ENCODE measurements at regions not wholly inside any gene's neighbourhood (a gene's known extent, or its start where the extent isn't known, plus 50 kb on each side); places are given as distances from the start of the nearest gene placed in this dataset.

GRCh38 chr4:111400741-111401140 is 744.5 kb upstream of the FAM241A start:
- no peak overlapping the region for H3K27ac Mint-ChIP-seq (ENCODE audit: unreplicated experiment)
- H3K36me3 Mint-ChIP-seq (ENCODE audit: low read depth), result no peaks in the 10 kb centered on the region
- no peaks in the 10 kb centered on the region for H3K9me3 Mint-ChIP-seq (ENCODE audit: low read depth)
- no peak for DNase-seq (ENCODE audit: low spot score)
- H3K27me3 Mint-ChIP-seq (ENCODE audit: low read depth), result no peaks in the 10 kb centered on the region
- H3K4me3 Mint-ChIP-seq (ENCODE audit: unreplicated experiment), result no peak overlapping the region
- TF ChIP-seq, protein P1, sequence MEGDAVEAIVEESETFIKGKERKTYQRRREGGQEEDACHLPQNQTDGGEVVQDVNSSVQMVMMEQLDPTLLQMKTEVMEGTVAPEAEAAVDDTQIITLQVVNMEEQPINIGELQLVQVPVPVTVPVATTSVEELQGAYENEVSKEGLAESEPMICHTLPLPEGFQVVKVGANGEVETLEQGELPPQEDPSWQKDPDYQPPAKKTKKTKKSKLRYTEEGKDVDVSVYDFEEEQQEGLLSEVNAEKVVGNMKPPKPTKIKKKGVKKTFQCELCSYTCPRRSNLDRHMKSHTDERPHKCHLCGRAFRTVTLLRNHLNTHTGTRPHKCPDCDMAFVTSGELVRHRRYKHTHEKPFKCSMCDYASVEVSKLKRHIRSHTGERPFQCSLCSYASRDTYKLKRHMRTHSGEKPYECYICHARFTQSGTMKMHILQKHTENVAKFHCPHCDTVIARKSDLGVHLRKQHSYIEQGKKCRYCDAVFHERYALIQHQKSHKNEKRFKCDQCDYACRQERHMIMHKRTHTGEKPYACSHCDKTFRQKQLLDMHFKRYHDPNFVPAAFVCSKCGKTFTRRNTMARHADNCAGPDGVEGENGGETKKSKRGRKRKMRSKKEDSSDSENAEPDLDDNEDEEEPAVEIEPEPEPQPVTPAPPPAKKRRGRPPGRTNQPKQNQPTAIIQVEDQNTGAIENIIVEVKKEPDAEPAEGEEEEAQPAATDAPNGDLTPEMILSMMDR (IDR thresholded peaks at IDR 0.05), result no peak
- peaks cover 6% of the 10 kb centered on the region for H3K4me1 Mint-ChIP-seq (ENCODE audit: low read depth)

DNA sequence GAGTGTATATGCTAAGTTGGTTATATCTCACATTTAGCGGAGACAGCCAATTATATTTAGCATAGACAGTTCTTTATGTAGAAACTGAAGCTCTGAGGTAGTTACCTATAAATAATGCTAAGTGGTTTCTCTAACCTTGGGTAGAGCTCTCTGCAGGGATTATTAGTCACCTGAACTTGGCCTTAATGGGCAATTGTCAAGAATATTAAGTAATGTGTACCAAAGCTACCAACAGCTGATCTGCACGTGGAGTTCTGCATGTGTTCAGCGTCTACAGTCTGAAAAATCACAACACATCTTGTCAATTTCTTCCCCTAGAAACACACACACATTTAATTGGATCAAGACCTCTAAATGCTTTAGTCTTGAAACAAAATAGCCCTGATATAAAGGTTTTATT is 740.6 kb upstream of the FAM241A start:
- TF ChIP-seq, protein P1 (IDR thresholded peaks at IDR 0.05), result no peak
- Mint-ChIP-seq H3K27me3 (ENCODE audit: low read depth) (peaks cover 5% of the 10 kb centered on the region), H3K4me1 (ENCODE audit: low read depth) (peaks cover 6% of the 10 kb centered on the region), H3K27ac (ENCODE audit: unreplicated experiment) (no peak overlapping the region), H3K9me3 (ENCODE audit: low read depth) (peaks cover 8% of the 10 kb centered on the region), H3K4me3 (ENCODE audit: unreplicated experiment) (no peak overlapping the region), H3K36me3 (ENCODE audit: low read depth) (no peaks in the 10 kb centered on the region)
- DNase-seq (ENCODE audit: low spot score), result no peak

GRCh38 chr4:111405989-111406388 is 739.3 kb upstream of the FAM241A start:
- DNase-seq (ENCODE audit: low spot score), result no peak
- H3K4me1 Mint-ChIP-seq (ENCODE audit: low read depth), result peaks cover 2% of the 10 kb centered on the region
- TF ChIP-seq, protein P1 (IDR thresholded peaks at IDR 0.05), result no peak
- H3K27me3 Mint-ChIP-seq (ENCODE audit: low read depth), result peaks cover 5% of the 10 kb centered on the region
- H3K36me3 Mint-ChIP-seq (ENCODE audit: low read depth), result no peaks in the 10 kb centered on the region
- no peak overlapping the region for H3K27ac Mint-ChIP-seq (ENCODE audit: unreplicated experiment)
- peaks cover 11% of the 10 kb centered on the region for H3K9me3 Mint-ChIP-seq (ENCODE audit: low read depth)
- no peak overlapping the region for H3K4me3 Mint-ChIP-seq (ENCODE audit: unreplicated experiment)

- no peaks in the 10 kb centered on the region for H3K36me3 Mint-ChIP-seq (ENCODE audit: low read depth)
- no peak overlapping the region for H3K27ac Mint-ChIP-seq (ENCODE audit: unreplicated experiment)
- H3K4me3 Mint-ChIP-seq (ENCODE audit: unreplicated experiment), result no peak overlapping the region
- TF ChIP-seq, protein P1 (IDR thresholded peaks at IDR 0.05), result no peak
- H3K4me1 Mint-ChIP-seq (ENCODE audit: low read depth), result no peaks in the 10 kb centered on the region
- no peak for DNase-seq (ENCODE audit: low spot score)
- H3K27me3 Mint-ChIP-seq (ENCODE audit: low read depth), result peaks cover 25% of the 10 kb centered on the region
- H3K9me3 Mint-ChIP-seq (ENCODE audit: low read depth), result peaks cover 11% of the 10 kb centered on the region
These were observed 734.7 kb upstream of the FAM241A start for GRCh38 chr4:111410571-111410970.

- Mint-ChIP-seq H3K27ac (ENCODE audit: unreplicated experiment) (no peak overlapping the region), H3K27me3 (ENCODE audit: low read depth) (peaks cover 23% of the 10 kb centered on the region), H3K9me3 (ENCODE audit: low read depth) (no peaks in the 10 kb centered on the region), H3K36me3 (ENCODE audit: low read depth) (no peaks in the 10 kb centered on the region), H3K4me3 (ENCODE audit: unreplicated experiment) (no peak overlapping the region), H3K4me1 (ENCODE audit: low read depth) (no peaks in the 10 kb centered on the region)
- no peak for DNase-seq (ENCODE audit: low spot score)
- TF ChIP-seq, protein P1 (IDR thresholded peaks at IDR 0.05), result no peak
These were observed 727.7 kb upstream of the FAM241A start for GRCh38 chr4:111417521-111417920.
